GM12878 (cell line): ENCODE measurements at regions not wholly inside any gene's neighbourhood (a gene's known extent, or its start where the extent isn't known, plus 50 kb on each side); places are given as distances from the start of the nearest gene placed in this dataset.

ENCODE experiments used
- BCL11A ChIP-seq: IDR thresholded peaks from 2 replicates; pipeline ENCODE4 v1.6.1; 2011; ENCODE audit warnings: low read depth, low read length
- CEBPB ChIP-seq, 2 experiments: fragments of 150-350 bp in 1 of 2; IDR thresholded peaks; 2 replicates each; pipeline ENCODE4 v1.6.1; 2012 to 2014; ENCODE audit warnings: low read depth in 2 of 2, low read length in 2 of 2, borderline replicate concordance in 1 of 2, inconsistent platforms in 1 of 2
- CHD2 ChIP-seq: IDR thresholded peaks from 2 replicates; pipeline ENCODE4 v1.6.1; 2011; ENCODE audit warnings: low read depth, low read length, improper control_type of control experiment, borderline replicate concordance
- CTCF ChIP-seq, 3 experiments: IDR thresholded peaks in 2 of 3; conservative IDR thresholded peaks in 1 of 3; 2 replicates each; pipeline ENCODE4 v1.5.1; 2011; ENCODE audit warnings: low read depth in 3 of 3, low read length in 3 of 3, mild to moderate bottlenecking in 3 of 3, control low read depth in 2 of 3, moderate library complexity in 2 of 3, inconsistent platforms in 1 of 3, mixed read lengths in 1 of 3; ENCODE audit not compliant: control insufficient read depth in 2 of 3, insufficient read depth in 1 of 3; ENCODE audit errors: extremely low read depth in 1 of 3
- EZH2 ChIP-seq: IDR thresholded peaks from 2 replicates; pipeline ENCODE4 v1.6.1; 2012; ENCODE audit warnings: low read depth, mild to moderate bottlenecking, control low read depth, inconsistent platforms, low read length, borderline replicate concordance; ENCODE audit not compliant: control insufficient read depth
- FOS ChIP-seq: IDR thresholded peaks from 3 replicates; pipeline ENCODE4 v1.6.1; 2011; ENCODE audit warnings: borderline replicate concordance; ENCODE audit not compliant: insufficient read length; ENCODE audit errors: extremely low read depth
- POLR2AphosphoS2 ChIP-seq: IDR thresholded peaks from 2 replicates; pipeline ENCODE4 v1.6.1; 2011; ENCODE audit warnings: low read depth, mild to moderate bottlenecking, low read length, improper control_type of control experiment, moderate library complexity
- RCOR1 ChIP-seq: conservative IDR thresholded peaks from 2 replicates; pipeline ENCODE4 v1.6.1; 2012; ENCODE audit warnings: low read depth, low read length, improper control_type of control experiment
- SMAD1 ChIP-seq: fragments of 450-650 bp; IDR thresholded peaks from 2 replicates; pipeline ENCODE4 v1.6.1; 2018; ENCODE audit warnings: mild to moderate bottlenecking, low read depth; ENCODE audit not compliant: partially characterized antibody
- USF2 ChIP-seq: IDR thresholded peaks from 2 replicates; pipeline ENCODE4 v1.6.1; 2011; ENCODE audit warnings: low read depth, low read length, improper control_type of control experiment, borderline replicate concordance

- TF ChIP-seq EZH2, result no peak
- no peak for TF ChIP-seq RCOR1
- no peak for TF ChIP-seq CTCF (IDR thresholded peaks at IDR 0.05 in 2 of 3, conservative IDR thresholded peaks at IDR 0.05 in 1 of 3; ENCODE audit: control insufficient read depth in 2 of 3, extremely low read depth in 1 of 3, insufficient read depth in 1 of 3, low read depth in 3 of 3, low read length in 3 of 3)
- no peak for TF ChIP-seq POLR2AphosphoS2
- TF ChIP-seq FOS, result no peak
- no peak for TF ChIP-seq BCL11A
- no peak for TF ChIP-seq USF2
- TF ChIP-seq CEBPB (IDR thresholded peaks at IDR 0.05; ENCODE audit: borderline replicate concordance in 1 of 2, low read depth in 2 of 2, low read length in 2 of 2), result no peak
- TF ChIP-seq CHD2, result no peak
- no peak for TF ChIP-seq SMAD1
Observed at GRCh38 chr2:219905640-219906039, 278.2 kb downstream of the SLC4A3 start.
